A673 (cell line): ENCODE measurements at regions not wholly inside any gene's neighbourhood (a gene's known extent, or its start where the extent isn't known, plus 50 kb on each side); places are given as distances from the start of the nearest gene placed in this dataset.

Experiments used
- BruUV-seq: library from RNA; stranded (reverse); fragments of 400-500 nt; replicated peaks from 2 replicates; lab custom pipeline; 2021; lab: Mats Ljungman, UMichigan
- CTCF ChIA-PET: fragments of 300-600 bp; sonication (Branson Sonifier 250); formaldehyde crosslinking; loops from one replicate; lab custom pipeline; 2022; ENCODE audit warnings: antibody characterized with exemption; lab: Charles Lee
- POLR2A ChIA-PET: fragments of 300-600 bp; sonication (Branson Sonifier 250); formaldehyde crosslinking; loops from one replicate; lab custom pipeline; 2022; ENCODE audit warnings: antibody characterized with exemption; ENCODE audit not compliant: low non-redundant PET; lab: Charles Lee
- DNase-seq: peaks from one replicate; pipeline ENCODE4 v3.0.0-alpha.2; 2015; ENCODE audit warnings: low spot score
- H3K27ac ChIP-seq: fragments of 200-600 bp; sonication (generic); 2 replicates; pipeline ENCODE4 v1.5.1; 2016; ENCODE audit warnings: mixed run types, low read depth, mild to moderate bottlenecking, mixed read lengths, antibody characterized with exemption, low read length; ENCODE audit not compliant: poor library complexity, severe bottlenecking
- H3K27me3 ChIP-seq: fragments of 200-600 bp; sonication (generic); replicated peaks from 2 replicates; pipeline ENCODE4 v1.6.1; 2017; ENCODE audit warnings: mixed run types, low read depth, mild to moderate bottlenecking, mixed read lengths, antibody characterized with exemption, low read length; ENCODE audit not compliant: insufficient read depth, poor library complexity
- H3K36me3 ChIP-seq: fragments of 200-600 bp; sonication (generic); 2 replicates; pipeline ENCODE4 v1.6.1; 2016; ENCODE audit warnings: mixed run types, mild to moderate bottlenecking, mixed read lengths, antibody characterized with exemption, low read length; ENCODE audit not compliant: insufficient read depth, poor library complexity, severe bottlenecking
- H3K4me1 ChIP-seq: fragments of 200-600 bp; sonication (generic); 2 replicates; pipeline ENCODE4 v1.6.1; 2017; ENCODE audit warnings: mixed run types, mild to moderate bottlenecking, mixed read lengths, antibody characterized with exemption, low read length; ENCODE audit not compliant: insufficient read depth, poor library complexity, severe bottlenecking
- H3K4me3 ChIP-seq: fragments of 200-600 bp; sonication (generic); 2 replicates; pipeline ENCODE4 v1.5.1; 2016; ENCODE audit warnings: low read depth, mixed run types, mild to moderate bottlenecking, mixed read lengths, low read length; ENCODE audit not compliant: poor library complexity, severe bottlenecking
- H3K9me3 ChIP-seq: fragments of 200-600 bp; sonication (generic); 2 replicates; pipeline ENCODE4 v1.6.1; 2016; ENCODE audit warnings: mixed run types, low read depth, mild to moderate bottlenecking, mixed read lengths, antibody characterized with exemption, low read length; ENCODE audit not compliant: poor library complexity, severe bottlenecking
- CTCF ChIP-seq: fragments of 300-800, 200-600 bp; sonication (generic); conservative IDR thresholded peaks from 2 replicates; pipeline ENCODE4 v1.5.1; 2017; ENCODE audit warnings: low read depth, mild to moderate bottlenecking, antibody characterized with exemption, low read length, moderate library complexity, mixed read lengths
- EZH2 ChIP-seq: fragments of 200-600 bp; sonication (generic); IDR thresholded peaks from 2 replicates; pipeline ENCODE4 v1.6.1; 2017; ENCODE audit warnings: borderline replicate concordance, low read depth, mild to moderate bottlenecking, mixed read lengths, antibody characterized with exemption, low read length; ENCODE audit not compliant: poor library complexity, severe bottlenecking
- intact Hi-C: fragments of 100-400 bp; cut with micrococcal nuclease; formaldehyde crosslinking; loops from one replicate; pipeline ENCODE4 v1.10.0; 2022; ENCODE audit not compliant: unreplicated experiment

- Histone ChIP-seq H3K4me3 (no peak overlapping the region), H3K36me3 (no peaks in the 10 kb centered on the region), H3K27ac (no peak overlapping the region), H3K4me1 (peaks cover 5% of the 10 kb centered on the region), H3K27me3 (no peaks in the 10 kb centered on the region), H3K9me3 (no peaks in the 10 kb centered on the region)
- TF ChIP-seq CTCF = no peak
- TF ChIP-seq EZH2 = no peak
- POLR2A ChIA-PET = no interaction called here
- CTCF ChIA-PET = no interaction called here
- BruUV-seq = no TSS peak
- intact Hi-C loops = no loop called here
- peak; percentile 15 for DNase-seq
Measured at GRCh38 chr12:111069886-111070285, 149.5 kb upstream of the MYL2 start.

GRCh38 chr12:111068290-111068689 is 147.9 kb upstream of the MYL2 start:
- TF ChIP-seq EZH2 = no peak
- no peak for TF ChIP-seq CTCF
- Histone ChIP-seq H3K27me3 (no peaks in the 10 kb centered on the region), H3K4me1 (peaks cover 5% of the 10 kb centered on the region), H3K36me3 (no peaks in the 10 kb centered on the region), H3K9me3 (no peaks in the 10 kb centered on the region), H3K27ac (peak overlapping the region; percentile 13), H3K4me3 (no peak overlapping the region)
- POLR2A ChIA-PET = no interaction called here
- peak; percentile 51 for DNase-seq
- intact Hi-C loops = no loop called here
- CTCF ChIA-PET = no interaction called here
- no TSS peak for BruUV-seq

GRCh38 chr12:111067498-111067897 is 147.1 kb upstream of the MYL2 start:
- CTCF ChIA-PET = no interaction called here
- Histone ChIP-seq H3K27me3 (no peaks in the 10 kb centered on the region), H3K36me3 (no peaks in the 10 kb centered on the region), H3K27ac (no peak overlapping the region), H3K4me1 (peaks cover 5% of the 10 kb centered on the region), H3K4me3 (no peak overlapping the region), H3K9me3 (no peaks in the 10 kb centered on the region)
- no TSS peak for BruUV-seq
- intact Hi-C loops = no loop called here
- TF ChIP-seq CTCF (no peak), EZH2 (no peak)
- no peak for DNase-seq
- POLR2A ChIA-PET = no interaction called here
